ENCODE measurements at regions not wholly inside any gene's neighbourhood (a gene's known extent, or its start where the extent isn't known, plus 50 kb on each side); places are given as distances from the start of the nearest gene placed in this dataset.

- TF ChIP-seq POLR2AphosphoS5 (IDR thresholded peaks at IDR 0.05; ENCODE audit: insufficient read depth in 1 of 2, low read depth in 1 of 2) (no peak), CTCF (IDR thresholded peaks at IDR 0.05) (no peak)
Observed at GRCh38 chr3:74315291-74315690, 299.2 kb downstream of the CNTN3 start.

All from vagina (tissue), 2 donors.